ENCODE measurements at regions not wholly inside any gene's neighbourhood (a gene's known extent, or its start where the extent isn't known, plus 50 kb on each side); places are given as distances from the start of the nearest gene placed in this dataset.

DNA sequence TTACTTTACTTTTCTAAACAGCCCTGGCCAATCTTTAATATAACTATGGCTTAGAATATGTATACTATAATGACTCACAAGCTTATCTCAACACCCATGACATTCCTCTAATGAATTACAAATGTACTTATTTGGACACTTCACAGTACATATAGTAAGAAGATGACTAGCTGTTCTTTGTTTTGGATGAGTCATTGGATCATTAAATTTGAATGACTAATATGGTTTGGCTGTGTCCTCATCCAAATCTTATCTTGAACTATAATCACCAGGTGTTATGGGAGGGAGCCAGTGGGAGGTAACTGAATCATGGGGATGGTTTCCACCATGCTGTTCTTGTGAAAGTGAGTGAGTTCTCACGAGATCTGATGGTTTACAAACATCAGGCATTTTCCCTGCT lies 807.5 kb upstream of the SORCS1 start:
- Histone ChIP-seq H3K9me3 (no peaks in the 10 kb centered on the region), H3K27ac (no peak overlapping the region), H3K9ac (ENCODE audit: low read depth in 2 of 2, low read length in 2 of 2) (no peak overlapping the region), H3K27me3 (no peaks in the 10 kb centered on the region), H3K36me3 (no peaks in the 10 kb centered on the region), H3K4me3 (no peak overlapping the region), H3K4me1 (no peaks in the 10 kb centered on the region)
- DNase-seq = no peak
- TF ChIP-seq, protein P1, sequence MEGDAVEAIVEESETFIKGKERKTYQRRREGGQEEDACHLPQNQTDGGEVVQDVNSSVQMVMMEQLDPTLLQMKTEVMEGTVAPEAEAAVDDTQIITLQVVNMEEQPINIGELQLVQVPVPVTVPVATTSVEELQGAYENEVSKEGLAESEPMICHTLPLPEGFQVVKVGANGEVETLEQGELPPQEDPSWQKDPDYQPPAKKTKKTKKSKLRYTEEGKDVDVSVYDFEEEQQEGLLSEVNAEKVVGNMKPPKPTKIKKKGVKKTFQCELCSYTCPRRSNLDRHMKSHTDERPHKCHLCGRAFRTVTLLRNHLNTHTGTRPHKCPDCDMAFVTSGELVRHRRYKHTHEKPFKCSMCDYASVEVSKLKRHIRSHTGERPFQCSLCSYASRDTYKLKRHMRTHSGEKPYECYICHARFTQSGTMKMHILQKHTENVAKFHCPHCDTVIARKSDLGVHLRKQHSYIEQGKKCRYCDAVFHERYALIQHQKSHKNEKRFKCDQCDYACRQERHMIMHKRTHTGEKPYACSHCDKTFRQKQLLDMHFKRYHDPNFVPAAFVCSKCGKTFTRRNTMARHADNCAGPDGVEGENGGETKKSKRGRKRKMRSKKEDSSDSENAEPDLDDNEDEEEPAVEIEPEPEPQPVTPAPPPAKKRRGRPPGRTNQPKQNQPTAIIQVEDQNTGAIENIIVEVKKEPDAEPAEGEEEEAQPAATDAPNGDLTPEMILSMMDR (IDR thresholded peaks at IDR 0.05) = no peak
- intact Hi-C loops (cut with DNase I) = no loop called here

DNA sequence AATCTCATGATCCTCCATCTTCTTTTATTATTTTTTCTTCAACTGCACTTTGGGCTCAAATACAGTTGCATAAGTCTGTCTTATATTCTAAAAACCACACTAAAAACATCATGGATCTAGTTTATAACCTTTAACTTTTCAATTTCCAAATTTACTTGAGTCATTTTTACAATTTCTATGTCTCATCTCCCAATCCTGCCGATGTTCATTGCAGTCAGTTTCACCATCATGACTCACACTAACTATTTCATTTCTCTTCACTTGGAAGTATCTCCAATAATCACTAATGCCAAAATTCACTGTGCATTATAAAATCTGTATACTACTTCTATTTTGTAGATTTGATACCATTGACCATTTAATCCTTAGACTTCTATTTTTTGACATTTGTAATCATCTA lies 806.9 kb upstream of the SORCS1 start:
- no peak overlapping the region for H3K9ac ChIP-seq (ENCODE audit: low read depth in 2 of 2, low read length in 2 of 2)
- DNase-seq = no peak
- H3K27me3 ChIP-seq = no peaks in the 10 kb centered on the region
- no peaks in the 10 kb centered on the region for H3K4me1 ChIP-seq
- TF ChIP-seq, protein P1 (IDR thresholded peaks at IDR 0.05) = no peak
- H3K27ac ChIP-seq = no peak overlapping the region
- no peaks in the 10 kb centered on the region for H3K36me3 ChIP-seq
- intact Hi-C loops (cut with DNase I) = no loop called here
- no peak overlapping the region for H3K4me3 ChIP-seq
- H3K9me3 ChIP-seq = no peaks in the 10 kb centered on the region

DNA sequence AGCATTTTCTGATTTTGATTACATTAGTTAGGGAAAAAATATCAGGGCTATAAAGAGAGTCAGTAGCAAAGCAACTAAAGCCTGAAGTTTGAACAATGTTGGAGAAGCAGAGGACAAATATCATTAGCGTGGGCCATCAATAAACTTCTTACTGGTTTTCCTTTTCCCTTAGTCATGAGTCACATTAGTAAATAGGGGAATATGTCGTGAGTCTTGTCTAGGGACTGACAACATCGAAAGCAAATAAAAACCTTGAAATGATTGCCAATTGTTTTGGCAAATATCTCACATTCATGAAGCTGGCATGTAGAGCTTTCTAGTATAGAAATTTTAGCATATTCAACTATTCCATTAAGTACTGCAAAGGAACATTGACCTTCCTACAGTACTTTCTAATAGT lies 806.0 kb upstream of the SORCS1 start:
- H3K4me3 ChIP-seq = no peak overlapping the region
- no peak for DNase-seq
- TF ChIP-seq, protein P1 (IDR thresholded peaks at IDR 0.05) = no peak
- H3K27ac ChIP-seq = no peak overlapping the region
- no peaks in the 10 kb centered on the region for H3K36me3 ChIP-seq
- no peaks in the 10 kb centered on the region for H3K27me3 ChIP-seq
- intact Hi-C loops (cut with DNase I) = no loop called here
- no peaks in the 10 kb centered on the region for H3K9me3 ChIP-seq
- no peaks in the 10 kb centered on the region for H3K4me1 ChIP-seq
- H3K9ac ChIP-seq (ENCODE audit: low read depth in 2 of 2, low read length in 2 of 2) = no peak overlapping the region

DNA sequence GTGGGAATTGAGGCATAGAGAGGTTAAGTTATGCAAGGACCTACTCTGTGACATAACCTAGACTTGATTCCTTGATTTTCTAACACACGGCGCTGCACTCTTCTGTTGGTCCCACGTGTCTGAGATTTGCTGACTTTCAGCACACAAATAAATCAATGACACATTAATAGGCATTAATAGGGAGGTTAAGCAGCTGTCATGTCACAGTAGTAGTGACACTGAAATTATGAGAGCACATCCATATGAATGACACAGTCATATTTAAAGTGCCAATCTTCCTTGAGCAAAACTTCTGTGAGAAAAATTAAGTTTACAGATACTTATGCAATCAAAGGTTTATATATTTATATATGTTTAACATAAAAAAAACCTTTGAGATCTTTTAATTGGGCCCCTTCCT lies 805.4 kb upstream of the SORCS1 start:
- no peak overlapping the region for H3K9ac ChIP-seq (ENCODE audit: low read depth in 2 of 2, low read length in 2 of 2)
- intact Hi-C loops (cut with DNase I) = no loop called here

DNA sequence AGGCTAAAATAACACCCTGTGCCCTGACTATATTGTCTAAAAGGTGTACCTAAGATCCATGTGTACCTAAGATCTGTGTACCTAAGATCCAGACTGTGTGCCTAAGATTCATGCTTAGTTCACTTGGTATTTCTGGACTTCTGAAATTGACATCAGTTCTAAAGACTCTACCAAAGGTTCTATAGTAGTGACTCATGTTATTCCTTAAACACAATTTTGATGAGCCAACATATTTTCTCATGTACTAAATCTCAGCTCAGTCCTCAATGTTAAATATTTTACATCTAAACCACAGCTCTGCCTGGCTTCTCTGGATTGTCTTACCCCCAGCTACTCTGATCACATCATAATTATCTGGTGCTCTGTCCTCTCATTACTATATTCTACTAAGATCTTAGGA lies 802.3 kb upstream of the SORCS1 start:
- no peak for DNase-seq
- TF ChIP-seq, protein P1 (IDR thresholded peaks at IDR 0.05) = no peak
- no peaks in the 10 kb centered on the region for H3K4me1 ChIP-seq
- H3K36me3 ChIP-seq = no peaks in the 10 kb centered on the region
- H3K4me3 ChIP-seq = no peak overlapping the region
- intact Hi-C loops (cut with DNase I) = no loop called here
- no peaks in the 10 kb centered on the region for H3K27me3 ChIP-seq
- H3K9me3 ChIP-seq = no peaks in the 10 kb centered on the region
- no peak overlapping the region for H3K9ac ChIP-seq (ENCODE audit: low read depth in 2 of 2, low read length in 2 of 2)
- H3K27ac ChIP-seq = no peak overlapping the region

More for the DNA sequence above, 805.4 kb upstream of the SORCS1 start:
- Histone ChIP-seq H3K9me3 (no peaks in the 10 kb centered on the region), H3K27ac (no peak overlapping the region), H3K36me3 (no peaks in the 10 kb centered on the region), H3K4me1 (no peaks in the 10 kb centered on the region), H3K27me3 (no peaks in the 10 kb centered on the region), H3K4me3 (no peak overlapping the region)
- TF ChIP-seq, protein P1 (IDR thresholded peaks at IDR 0.05) = no peak
- DNase-seq = no peak

All from colonic mucosa (tissue), 4 donors.